ENCODE measurements at regions not wholly inside any gene's neighbourhood (a gene's known extent, or its start where the extent isn't known, plus 50 kb on each side); places are given as distances from the start of the nearest gene placed in this dataset.
A peak's percentile ranks its signal among the peaks of the same experiment; 100 is the strongest.
"Not testable (repeated sequence)": the region's sequence is repeated elsewhere in the genome, so short reads cannot be mapped to it uniquely, and the experiment has no call there.

- DNase-seq = no peak
Observed at GRCh38 chr9:108269371-108269770, 586.4 kb downstream of the ACTL7B start.

GRCh38 chr9:108265065-108265464 lies 590.7 kb downstream of the ACTL7B start:
- no peak for DNase-seq

GRCh38 chr9:108264093-108264492 lies 591.7 kb downstream of the ACTL7B start:
- no peak for DNase-seq

GRCh38 chr9:108262836-108263235 lies 593.0 kb downstream of the ACTL7B start:
- no peak for DNase-seq

- no peak for DNase-seq
Observed at GRCh38 chr9:108259917-108260675, 595.7 kb downstream of the ACTL7B start.

GRCh38 chr9:108258640-108259039 lies 597.1 kb downstream of the ACTL7B start:
- DNase-seq = no peak

GRCh38 chr9:108257382-108257781 lies 598.4 kb downstream of the ACTL7B start:
- DNase-seq = no peak

GRCh38 chr9:108254236-108254635 lies 601.5 kb downstream of the ACTL7B start:
- no peak for DNase-seq

- DNase-seq = not testable (repeated sequence)
Observed at GRCh38 chr9:108247391-108247790, 608.4 kb downstream of the ACTL7B start.

GRCh38 chr9:108245901-108246300 lies 609.9 kb downstream of the ACTL7B start:
- DNase-seq = no peak

- peak; percentile 31 for DNase-seq
Observed at GRCh38 chr9:108245331-108245730, 610.5 kb downstream of the ACTL7B start.

- DNase-seq = no peak
Observed at GRCh38 chr9:108244686-108245085, 611.1 kb downstream of the ACTL7B start.

- DNase-seq = no peak
Observed at GRCh38 chr9:108241384-108242073, 614.3 kb downstream of the ACTL7B start.

GRCh38 chr9:108239696-108240321 lies 616.0 kb downstream of the ACTL7B start:
- DNase-seq = no peak

- no peak for DNase-seq
Observed at GRCh38 chr9:108235609-108236008, 620.2 kb downstream of the ACTL7B start.

GRCh38 chr9:108234811-108235210 lies 621.0 kb downstream of the ACTL7B start:
- no peak for DNase-seq

GRCh38 chr9:108225149-108225800 lies 630.5 kb downstream of the ACTL7B start:
- DNase-seq = no peak

- DNase-seq = no peak
Observed at GRCh38 chr9:108224716-108225115, 631.1 kb downstream of the ACTL7B start.

GRCh38 chr9:108219664-108220063 lies 636.1 kb downstream of the ACTL7B start:
- DNase-seq = no peak

- DNase-seq = no peak
Observed at GRCh38 chr9:108217431-108218349, 638.1 kb downstream of the ACTL7B start.

GRCh38 chr9:108213511-108213910 lies 642.3 kb downstream of the ACTL7B start:
- DNase-seq = no peak

- no peak for DNase-seq
Observed at GRCh38 chr9:108212184-108212583, 643.6 kb downstream of the ACTL7B start.
